ENCODE measurements at regions not wholly inside any gene's neighbourhood (a gene's known extent, or its start where the extent isn't known, plus 50 kb on each side); places are given as distances from the start of the nearest gene placed in this dataset.

- H3K9me3 ChIP-seq (ENCODE audit: control insufficient read depth, low read depth, low read length), result no peaks in the 10 kb centered on the region
- WGBS (ENCODE audit: extremely low coverage, insufficient read length, low lambda C conversion rate), result no CpG with 5 or more reads among the region's 1 CpG
- H4K5ac ChIP-seq (ENCODE audit: insufficient read length, low read depth, low read length), result no peak overlapping the region
- Mint-ChIP-seq H3K27ac (no peak overlapping the region), H3K4me3 (no peak overlapping the region), H3K36me3 (ENCODE audit: insufficient read depth in 1 of 3, low read depth in 3 of 3) (no peaks in the 10 kb centered on the region), H3K27me3 (ENCODE audit: low read depth) (peaks cover 8% of the 10 kb centered on the region; the same call in 1 of the 2 replicates), H3K4me1 (no peaks in the 10 kb centered on the region), H3K9me3 (no peaks in the 10 kb centered on the region)
- no peak overlapping the region for H3K14ac ChIP-seq (ENCODE audit: insufficient read depth, low read length)
- no peaks in the 10 kb centered on the region for H3K4me1 ChIP-seq (ENCODE audit: insufficient read depth, low read length)
- H3K4ac ChIP-seq (ENCODE audit: low read depth, low read length), result no peak overlapping the region
- H2BK12ac ChIP-seq (ENCODE audit: insufficient read length, low read depth, low read length), result no peak overlapping the region
- no peaks in the 10 kb centered on the region for H4K20me1 ChIP-seq (ENCODE audit: control insufficient read depth, insufficient read depth, insufficient read length)
- H3K79me2 ChIP-seq (ENCODE audit: insufficient read depth, low read length), result no peaks in the 10 kb centered on the region
- no peak overlapping the region for H2BK15ac ChIP-seq (ENCODE audit: low read depth, low read length)
- H3K18ac ChIP-seq (ENCODE audit: insufficient read length, low read depth, low read length), result no peak overlapping the region
- no peak overlapping the region for H3K23ac ChIP-seq (ENCODE audit: insufficient read length, low read depth, low read length)
- no peak overlapping the region for H3T11ph ChIP-seq (ENCODE audit: low read length)
- H3K56ac ChIP-seq (ENCODE audit: insufficient read length, low read depth, low read length), result no peak overlapping the region
- DNase-seq, result no peak
- H2BK20ac ChIP-seq (ENCODE audit: low read depth, low read length, poor library complexity, severe bottlenecking), result no peak overlapping the region
- no peak overlapping the region for H4K8ac ChIP-seq (replicated peaks; ENCODE audit: insufficient read length, low read depth, low read length)
- H2AK5ac ChIP-seq (ENCODE audit: insufficient read length, low read length), result no peak overlapping the region
- H2BK120ac ChIP-seq (ENCODE audit: low read depth, low read length, poor library complexity, severe bottlenecking), result no peak overlapping the region
- no peak overlapping the region for H2AFZ ChIP-seq (ENCODE audit: low read length)
- no peak overlapping the region for H3K9ac ChIP-seq (ENCODE audit: extremely low read depth, insufficient read length, low read length)
- no peaks in the 10 kb centered on the region for H3K27me3 ChIP-seq (ENCODE audit: insufficient read depth, low read length)
- no peak for TF ChIP-seq CTCF (conservative IDR thresholded peaks at IDR 0.05)
- H4K91ac ChIP-seq (ENCODE audit: insufficient read length, low read depth, low read length), result no peak overlapping the region
- no peak overlapping the region for H2BK5ac ChIP-seq (ENCODE audit: insufficient read length, low read length)
- no peak overlapping the region for H3K27ac ChIP-seq (ENCODE audit: insufficient read length, low read depth, low read length)
- H3K4me2 ChIP-seq (ENCODE audit: insufficient read depth, insufficient read length, low read length), result no peak overlapping the region
- no peaks in the 10 kb centered on the region for H3K79me1 ChIP-seq (ENCODE audit: insufficient read depth, low read depth, low read length, poor library complexity, severe bottlenecking)
- no peaks in the 10 kb centered on the region for H3K23me2 ChIP-seq (ENCODE audit: insufficient read length, low read depth, low read length, poor library complexity, severe bottlenecking)
These were observed 103.1 kb upstream of the MAP9 start for GRCh38 chr4:155479835-155480234.

Measured in H9 (cell line).